ENCODE measurements at regions not wholly inside any gene's neighbourhood (a gene's known extent, or its start where the extent isn't known, plus 50 kb on each side); places are given as distances from the start of the nearest gene placed in this dataset.

DNA sequence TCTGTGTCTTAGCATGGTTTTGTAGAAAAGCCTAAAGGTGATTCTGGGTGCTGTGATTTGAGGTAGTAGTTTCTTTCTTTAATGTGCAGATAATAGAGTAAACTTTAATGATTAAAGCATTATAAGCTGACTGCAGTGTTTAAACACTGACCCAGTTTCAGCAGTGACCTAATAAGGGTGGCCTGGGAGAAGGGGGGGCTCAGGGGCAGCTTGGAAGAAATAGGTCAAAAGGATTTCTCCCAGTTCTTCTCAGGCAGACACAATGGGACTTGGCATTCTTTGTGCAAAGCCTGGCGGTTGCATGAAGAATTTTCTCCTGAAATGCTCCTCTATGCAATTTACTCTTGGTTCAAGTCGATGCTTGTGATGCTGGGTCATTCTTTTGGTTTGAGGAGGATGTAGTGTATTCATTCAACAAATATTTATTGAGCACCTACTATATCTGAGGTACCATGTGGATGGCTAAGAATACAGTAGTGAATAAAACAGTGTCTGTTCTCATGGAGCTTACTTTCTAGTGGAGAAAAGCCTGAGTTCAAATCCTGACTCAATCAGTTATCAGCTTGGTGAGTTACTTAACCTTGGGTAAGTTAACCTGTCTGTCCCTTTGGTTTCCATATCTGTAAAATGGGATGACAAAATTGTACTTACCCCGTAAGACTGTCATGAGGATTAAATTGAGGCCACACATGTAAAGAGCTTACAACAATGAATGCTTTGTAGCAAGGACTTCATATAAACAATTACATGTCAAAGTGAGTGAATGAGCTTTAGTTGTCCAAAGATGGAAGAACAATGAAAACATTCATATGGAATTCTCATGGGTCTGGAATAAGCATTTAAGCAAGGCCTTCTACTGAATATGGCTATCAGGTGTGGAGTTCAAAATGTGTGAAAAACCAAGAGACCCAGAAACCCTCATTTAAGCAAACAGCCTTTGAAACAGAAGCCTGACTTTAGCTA lies 210.2 kb downstream of the KCNRG start:
- TF ChIP-seq, protein P1, sequence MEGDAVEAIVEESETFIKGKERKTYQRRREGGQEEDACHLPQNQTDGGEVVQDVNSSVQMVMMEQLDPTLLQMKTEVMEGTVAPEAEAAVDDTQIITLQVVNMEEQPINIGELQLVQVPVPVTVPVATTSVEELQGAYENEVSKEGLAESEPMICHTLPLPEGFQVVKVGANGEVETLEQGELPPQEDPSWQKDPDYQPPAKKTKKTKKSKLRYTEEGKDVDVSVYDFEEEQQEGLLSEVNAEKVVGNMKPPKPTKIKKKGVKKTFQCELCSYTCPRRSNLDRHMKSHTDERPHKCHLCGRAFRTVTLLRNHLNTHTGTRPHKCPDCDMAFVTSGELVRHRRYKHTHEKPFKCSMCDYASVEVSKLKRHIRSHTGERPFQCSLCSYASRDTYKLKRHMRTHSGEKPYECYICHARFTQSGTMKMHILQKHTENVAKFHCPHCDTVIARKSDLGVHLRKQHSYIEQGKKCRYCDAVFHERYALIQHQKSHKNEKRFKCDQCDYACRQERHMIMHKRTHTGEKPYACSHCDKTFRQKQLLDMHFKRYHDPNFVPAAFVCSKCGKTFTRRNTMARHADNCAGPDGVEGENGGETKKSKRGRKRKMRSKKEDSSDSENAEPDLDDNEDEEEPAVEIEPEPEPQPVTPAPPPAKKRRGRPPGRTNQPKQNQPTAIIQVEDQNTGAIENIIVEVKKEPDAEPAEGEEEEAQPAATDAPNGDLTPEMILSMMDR (IDR thresholded peaks at IDR 0.05; ENCODE audit: insufficient read depth, low read length, poor library complexity, severe bottlenecking), result no peak
- TF ChIP-seq EZH2phosphoT487 (conservative IDR thresholded peaks at IDR 0.05; ENCODE audit: low read length), result no peak

All from SU-DHL-6 (cell line).